Body of pancreas (tissue), 4 donors: ENCODE measurements at regions not wholly inside any gene's neighbourhood (a gene's known extent, or its start where the extent isn't known, plus 50 kb on each side); places are given as distances from the start of the nearest gene placed in this dataset.

Experiments used
- ATAC-seq: fragments of 150-250 bp; one replicate; pipeline ENCODE4 v1.9.1; 2016
- DNase-seq, 4 donors: peaks; one replicate each; pipeline ENCODE4 v3.0.0-alpha.2; 2019
- H3K27ac ChIP-seq, 4 donors: fragments of 200-600 bp; sonication (generic); 1 replicate in 3 of 4; 2 replicates in 1 of 4; pipeline versions ENCODE4 v1.5.1 to v1.6.1; 2016 to 2019; ENCODE audit warnings: mild to moderate bottlenecking in 1 of 4, mixed read lengths in 1 of 4, moderate library complexity in 1 of 4
- H3K27me3 ChIP-seq, 2 donors: fragments of 200-600 bp; sonication (generic); one replicate each; pipeline ENCODE4 v1.6.0; 2016; ENCODE audit warnings: mild to moderate bottlenecking in 1 of 2
- H3K36me3 ChIP-seq, 2 donors: fragments of 200-600 bp; sonication (generic); replicated peaks in 1 of 2; 2 replicates each; pipeline ENCODE4 v1.5.1; 2016; ENCODE audit warnings: low read depth in 2 of 2; ENCODE audit not compliant: insufficient read depth in 1 of 2
- H3K4me1 ChIP-seq: fragments of 200-600 bp; sonication (generic); one replicate; pipeline ENCODE4 v1.6.0; 2016
- H3K4me3 ChIP-seq, 2 donors: fragments of 200-600 bp; sonication (generic); 1 replicate in 1 of 2; 2 replicates in 1 of 2; pipeline ENCODE4 v1.5.1; 2016 to 2019
- H3K9me3 ChIP-seq, 3 donors: fragments of 200-600 bp; sonication (generic); 1 replicate in 2 of 3; 2 replicates in 1 of 3; pipeline ENCODE4 v1.5.1; 2016
- CTCF ChIP-seq, 7 experiments: fragments of 450-650 bp in 4 of 7; fragments of 200-600 bp in 3 of 7; sonication (generic) in 3 of 7; IDR thresholded peaks; one replicate each; pipeline ENCODE4 v1.5.1; 2016 to 2019; ENCODE audit warnings: antibody characterized with exemption in 7 of 7
- POLR2A ChIP-seq, 3 donors: fragments of 450-650 bp; IDR thresholded peaks; one replicate each; pipeline ENCODE4 v1.6.1; 2016; ENCODE audit warnings: antibody characterized with exemption in 3 of 3, mild to moderate bottlenecking in 2 of 3
- WGBS, 2 donors: methylation state at CpG; one replicate each; pipeline ENCODE4 v1.1.5; 2017; 5-methylcytosine and 5-hydroxymethylcytosine counted together
- intact Hi-C: fragments of 100-400 bp; cut with DNase I; formaldehyde crosslinking; loops from one replicate; pipeline ENCODE4 v1.15.1; 2023

GRCh38 chr5:131022811-131023497 is 142.1 kb downstream of the HINT1 start:
- Histone ChIP-seq H3K27ac (no peak overlapping the region), H3K27me3 (no peaks in the 10 kb centered on the region), H3K4me1 (no peaks in the 10 kb centered on the region), H3K36me3 (no peaks in the 10 kb centered on the region), H3K9me3 (no peaks in the 10 kb centered on the region), H3K4me3 (no peak overlapping the region)
- DNase-seq (no peak), ATAC-seq (no peak)
- no peak for TF ChIP-seq CTCF (IDR thresholded peaks at IDR 0.05)
- TF ChIP-seq POLR2A (IDR thresholded peaks at IDR 0.05): no peak
- intact Hi-C loops: no loop called here
- WGBS, 2 donors: 85 to 88% methylated on average over 1 of the region's 1 CpG

DNA sequence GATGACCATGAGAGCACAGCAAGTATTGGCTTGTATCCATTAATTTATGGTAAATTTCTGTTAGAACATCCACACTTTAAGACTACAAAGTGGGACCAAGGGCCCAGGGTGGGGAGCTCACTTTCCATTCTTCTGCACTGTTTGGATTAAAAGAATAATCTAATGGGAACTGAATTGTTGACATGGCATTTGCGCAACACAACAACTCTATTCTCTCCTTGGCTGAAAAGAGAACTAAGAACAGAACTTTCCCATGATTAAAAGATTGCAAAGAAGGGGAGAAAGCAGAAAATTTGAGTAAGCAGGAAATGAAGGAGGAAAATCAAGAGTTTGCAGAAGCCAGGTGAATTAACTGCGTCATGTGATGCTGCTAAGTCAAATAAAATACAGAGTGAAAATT is 143.4 kb downstream of the HINT1 start:
- intact Hi-C loops: no loop called here
- Histone ChIP-seq H3K4me1 (no peaks in the 10 kb centered on the region), H3K27me3 (no peaks in the 10 kb centered on the region), H3K36me3 (no peaks in the 10 kb centered on the region), H3K4me3 (no peak overlapping the region), H3K27ac (no peak overlapping the region), H3K9me3 (no peaks in the 10 kb centered on the region)
- no peak for TF ChIP-seq CTCF (IDR thresholded peaks at IDR 0.05)
- no peak for TF ChIP-seq POLR2A (IDR thresholded peaks at IDR 0.05)
- DNase-seq (no peak), ATAC-seq (no peak)
- WGBS, 2 donors: 78% methylated on average over 2 of the region's 2 CpGs

- WGBS, 2 donors: 85 to 93% methylated on average over 4 to 6 of the region's 6 CpGs
- DNase-seq: no peak
Measured at GRCh38 chr5:131019601-131020315, 145.3 kb downstream of the HINT1 start.

DNA sequence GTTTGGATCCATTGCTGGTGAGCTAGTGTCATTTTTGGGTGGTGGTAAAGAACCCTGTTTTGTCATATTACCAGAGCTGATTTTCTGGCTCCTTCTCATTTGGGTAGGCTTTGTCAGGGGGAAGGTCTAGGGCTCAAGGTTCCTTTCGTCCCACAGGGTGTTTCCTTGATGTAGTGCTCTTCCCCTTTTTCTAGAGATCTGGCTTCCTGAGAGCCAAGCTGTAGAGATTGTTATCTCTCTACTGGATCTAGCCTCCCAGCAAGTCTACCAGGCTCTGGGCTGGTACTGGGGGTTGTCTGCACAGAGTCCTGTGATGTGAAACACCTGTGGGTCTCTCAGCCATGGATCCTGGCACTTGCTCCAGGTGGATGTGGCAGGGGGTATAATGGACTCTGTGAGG is 145.9 kb downstream of the HINT1 start:
- ATAC-seq (no peak), DNase-seq (no peak)
- H3K4me3 ChIP-seq: no peak overlapping the region
- WGBS, 2 donors: 30 to 55% methylated on average over 1 of the region's 1 CpG
- no peak overlapping the region for H3K27ac ChIP-seq
- no peaks in the 10 kb centered on the region for H3K36me3 ChIP-seq
- intact Hi-C loops: no loop called here
- H3K27me3 ChIP-seq: no peaks in the 10 kb centered on the region
- TF ChIP-seq POLR2A (IDR thresholded peaks at IDR 0.05) (no peak), CTCF (IDR thresholded peaks at IDR 0.05) (no peak)
- no peaks in the 10 kb centered on the region for H3K4me1 ChIP-seq
- no peaks in the 10 kb centered on the region for H3K9me3 ChIP-seq

More at GRCh38 chr5:131019601-131020315, 145.3 kb downstream of the HINT1 start:
- H3K4me1 ChIP-seq: no peaks in the 10 kb centered on the region
- intact Hi-C loops: no loop called here
- H3K27ac ChIP-seq: no peak overlapping the region
- no peaks in the 10 kb centered on the region for H3K27me3 ChIP-seq
- H3K36me3 ChIP-seq: no peaks in the 10 kb centered on the region
- no peak for ATAC-seq
- no peak for TF ChIP-seq CTCF (IDR thresholded peaks at IDR 0.05)
- no peaks in the 10 kb centered on the region for H3K9me3 ChIP-seq
- no peak overlapping the region for H3K4me3 ChIP-seq

- no peaks in the 10 kb centered on the region for H3K9me3 ChIP-seq
- WGBS, 2 donors: 67 to 76% methylated on average over 23 to 24 of the region's 24 CpGs
- no peak for DNase-seq
- H3K27ac ChIP-seq: no peak overlapping the region
- ATAC-seq: no peak
- intact Hi-C loops: no loop called here
- H3K36me3 ChIP-seq: no peaks in the 10 kb centered on the region
- no peaks in the 10 kb centered on the region for H3K4me1 ChIP-seq
- TF ChIP-seq CTCF (IDR thresholded peaks at IDR 0.05) (no peak), POLR2A (IDR thresholded peaks at IDR 0.05) (no peak)
- no peaks in the 10 kb centered on the region for H3K27me3 ChIP-seq
- no peak overlapping the region for H3K4me3 ChIP-seq
Measured at GRCh38 chr5:131008329-131008728, 156.7 kb downstream of the HINT1 start.
